Dendritic cell treated with granulocyte-macrophage colony-stimulating factor and Interleukin-4, amounts not matched to agents 40 ng/mL and 50 ng/mL, for 4 days (primary cell): ENCODE measurements at regions not wholly inside any gene's neighbourhood (a gene's known extent, or its start where the extent isn't known, plus 50 kb on each side); places are given as distances from the start of the nearest gene placed in this dataset.

Experiments used
- H3K27ac Mint-ChIP-seq: one replicate; pipeline ENCODE4 v1.8.0; 2022; ENCODE audit warnings: mild to moderate bottlenecking, mixed read lengths
- H3K27me3 Mint-ChIP-seq: one replicate; pipeline ENCODE4 v1.8.0; 2022; ENCODE audit warnings: mild to moderate bottlenecking, mixed read lengths
- H3K36me3 Mint-ChIP-seq: one replicate; pipeline ENCODE4 v1.8.0; 2022; ENCODE audit warnings: low read depth, mixed read lengths
- H3K4me1 Mint-ChIP-seq: one replicate; pipeline ENCODE4 v1.8.0; 2022; ENCODE audit warnings: low read depth, mixed read lengths
- H3K4me3 Mint-ChIP-seq: one replicate; pipeline ENCODE4 v1.8.0; 2022; ENCODE audit warnings: mild to moderate bottlenecking, moderate library complexity, mixed read lengths
- H3K9me3 Mint-ChIP-seq: one replicate; pipeline ENCODE4 v1.8.0; 2022; ENCODE audit warnings: mixed read lengths
- intact Hi-C: fragments of 100-400 bp; cut with micrococcal nuclease; formaldehyde crosslinking; loops from one replicate; pipeline ENCODE4 v1.15.0; 2022

GRCh38 chr12:107306141-107306659 lies 212.9 kb upstream of the CRY1 start:
- Mint-ChIP-seq H3K27ac (no peak overlapping the region), H3K9me3 (peaks cover 7% of the 10 kb centered on the region), H3K4me1 (peaks cover 13% of the 10 kb centered on the region), H3K4me3 (no peak overlapping the region), H3K36me3 (no peaks in the 10 kb centered on the region), H3K27me3 (peaks cover 27% of the 10 kb centered on the region)
- intact Hi-C loops, result no loop called here

- H3K4me3 Mint-ChIP-seq, result no peak overlapping the region
- no peak overlapping the region for H3K27ac Mint-ChIP-seq
Observed at GRCh38 chr12:107308310-107308709, 215.0 kb upstream of the CRY1 start.

GRCh38 chr12:107309020-107309419 lies 215.7 kb upstream of the CRY1 start:
- Mint-ChIP-seq H3K9me3 (peaks cover 7% of the 10 kb centered on the region), H3K27me3 (peaks cover 33% of the 10 kb centered on the region), H3K27ac (no peak overlapping the region), H3K36me3 (no peaks in the 10 kb centered on the region), H3K4me3 (no peak overlapping the region), H3K4me1 (peaks cover 13% of the 10 kb centered on the region)
- intact Hi-C loops, result no loop called here

More at GRCh38 chr12:107308310-107308709, 215.0 kb upstream of the CRY1 start:
- Mint-ChIP-seq H3K4me1 (peaks cover 13% of the 10 kb centered on the region), H3K9me3 (peaks cover 7% of the 10 kb centered on the region), H3K36me3 (no peaks in the 10 kb centered on the region), H3K27me3 (peaks cover 28% of the 10 kb centered on the region)
- intact Hi-C loops, result no loop called here

GRCh38 chr12:107310621-107311020 lies 217.3 kb upstream of the CRY1 start:
- peaks cover 40% of the 10 kb centered on the region for H3K27me3 Mint-ChIP-seq
- H3K4me3 Mint-ChIP-seq, result no peak overlapping the region
- no peak overlapping the region for H3K27ac Mint-ChIP-seq
- H3K4me1 Mint-ChIP-seq, result peaks cover 13% of the 10 kb centered on the region
- peaks cover 7% of the 10 kb centered on the region for H3K9me3 Mint-ChIP-seq
- intact Hi-C loops, result no loop called here
- H3K36me3 Mint-ChIP-seq, result no peaks in the 10 kb centered on the region

GRCh38 chr12:107311682-107312081 lies 218.3 kb upstream of the CRY1 start:
- intact Hi-C loops, result no loop called here
- Mint-ChIP-seq H3K4me1 (peaks cover 13% of the 10 kb centered on the region), H3K27me3 (peaks cover 46% of the 10 kb centered on the region), H3K36me3 (no peaks in the 10 kb centered on the region), H3K4me3 (no peak overlapping the region), H3K9me3 (peaks cover 7% of the 10 kb centered on the region), H3K27ac (no peak overlapping the region)

- no peaks in the 10 kb centered on the region for H3K36me3 Mint-ChIP-seq
- peaks cover 62% of the 10 kb centered on the region for H3K27me3 Mint-ChIP-seq
- peaks cover 44% of the 10 kb centered on the region for H3K4me1 Mint-ChIP-seq
- no peak overlapping the region for H3K27ac Mint-ChIP-seq
- H3K4me3 Mint-ChIP-seq, result peak overlapping the region; percentile 78
- H3K9me3 Mint-ChIP-seq, result no peaks in the 10 kb centered on the region
- intact Hi-C loops, result no loop called here
Observed at GRCh38 chr12:107317751-107318555, 224.6 kb upstream of the CRY1 start.

- Mint-ChIP-seq H3K36me3 (no peaks in the 10 kb centered on the region), H3K27ac (no peak overlapping the region), H3K4me1 (peaks cover 44% of the 10 kb centered on the region), H3K4me3 (peak overlapping the region; percentile 78), H3K9me3 (no peaks in the 10 kb centered on the region), H3K27me3 (peaks cover 60% of the 10 kb centered on the region)
- intact Hi-C loops, result no loop called here
Observed at GRCh38 chr12:107318556-107318805, 225.1 kb upstream of the CRY1 start.

- H3K27me3 Mint-ChIP-seq, result peaks cover 57% of the 10 kb centered on the region
- H3K27ac Mint-ChIP-seq, result no peak overlapping the region
- peaks cover 44% of the 10 kb centered on the region for H3K4me1 Mint-ChIP-seq
- no peaks in the 10 kb centered on the region for H3K9me3 Mint-ChIP-seq
- peak overlapping the region; percentile 78 for H3K4me3 Mint-ChIP-seq
- intact Hi-C loops, result no loop called here
- no peaks in the 10 kb centered on the region for H3K36me3 Mint-ChIP-seq
Observed at GRCh38 chr12:107318806-107319532, 225.6 kb upstream of the CRY1 start.

- Mint-ChIP-seq H3K27ac (no peak overlapping the region), H3K4me1 (peaks cover 44% of the 10 kb centered on the region), H3K9me3 (no peaks in the 10 kb centered on the region), H3K36me3 (no peaks in the 10 kb centered on the region), H3K4me3 (peak overlapping the region; percentile 78), H3K27me3 (peaks cover 55% of the 10 kb centered on the region)
- intact Hi-C loops, result no loop called here
Observed at GRCh38 chr12:107319533-107320032, 226.2 kb upstream of the CRY1 start.

- peaks cover 52% of the 10 kb centered on the region for H3K27me3 Mint-ChIP-seq
- no peaks in the 10 kb centered on the region for H3K36me3 Mint-ChIP-seq
- intact Hi-C loops, result no loop called here
- peak overlapping the region; percentile 75 for H3K4me3 Mint-ChIP-seq
- peak overlapping the region; percentile 10 for H3K27ac Mint-ChIP-seq
- H3K9me3 Mint-ChIP-seq, result no peaks in the 10 kb centered on the region
- H3K4me1 Mint-ChIP-seq, result peaks cover 44% of the 10 kb centered on the region
Observed at GRCh38 chr12:107320033-107320928, 226.9 kb upstream of the CRY1 start.

GRCh38 chr12:107320929-107321631 lies 227.7 kb upstream of the CRY1 start:
- Mint-ChIP-seq H3K27me3 (peaks cover 50% of the 10 kb centered on the region), H3K9me3 (no peaks in the 10 kb centered on the region), H3K27ac (peak overlapping the region; percentile 10), H3K36me3 (no peaks in the 10 kb centered on the region), H3K4me3 (peak overlapping the region; percentile 75), H3K4me1 (peaks cover 44% of the 10 kb centered on the region)
- intact Hi-C loops, result no loop called here

- Mint-ChIP-seq H3K4me1 (peaks cover 44% of the 10 kb centered on the region), H3K4me3 (no peak overlapping the region), H3K27me3 (peaks cover 42% of the 10 kb centered on the region), H3K27ac (peak overlapping the region; percentile 10), H3K36me3 (no peaks in the 10 kb centered on the region), H3K9me3 (no peaks in the 10 kb centered on the region)
- intact Hi-C loops, result no loop called here
Observed at GRCh38 chr12:107322063-107322462, 228.7 kb upstream of the CRY1 start.

GRCh38 chr12:107325075-107325608 lies 231.8 kb upstream of the CRY1 start:
- intact Hi-C loops, result no loop called here
- Mint-ChIP-seq H3K9me3 (no peaks in the 10 kb centered on the region), H3K27ac (no peak overlapping the region), H3K4me1 (peaks cover 46% of the 10 kb centered on the region), H3K36me3 (no peaks in the 10 kb centered on the region), H3K27me3 (peaks cover 27% of the 10 kb centered on the region), H3K4me3 (no peak overlapping the region)
